T-helper 2 cell treated with Interferon-gamma antibody and Interleukin-4, amounts not matched to agents 100 ng/mL and 5 ng/mL, for 36 hours (primary cell): ENCODE measurements at regions not wholly inside any gene's neighbourhood (a gene's known extent, or its start where the extent isn't known, plus 50 kb on each side); places are given as distances from the start of the nearest gene placed in this dataset.

Source experiments
- intact Hi-C: fragments of 100-400 bp; cut with micrococcal nuclease; formaldehyde crosslinking; loops from one replicate; pipeline ENCODE4 v1.15.1; 2023

DNA sequence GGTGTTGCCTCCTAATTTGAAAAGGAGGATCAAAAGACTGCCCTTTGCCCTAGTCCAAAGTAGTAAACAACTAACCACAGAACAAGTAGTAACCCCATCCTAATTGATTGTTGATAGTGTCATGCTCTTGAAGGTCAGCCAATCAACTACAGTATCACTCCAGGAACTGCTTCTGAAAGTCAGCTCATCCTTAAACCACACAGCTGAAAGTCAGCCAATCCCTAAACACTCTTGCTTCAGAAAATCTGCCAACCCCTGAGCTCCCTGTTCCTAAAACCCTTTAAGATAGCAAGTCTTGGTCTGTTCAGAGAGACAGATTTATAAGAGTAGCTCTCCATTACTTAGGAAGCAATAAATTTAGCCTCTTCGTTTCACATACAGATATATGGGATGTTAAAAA, 51.6 kb upstream of the CPO start:
- intact Hi-C loops = no loop called here
